ENCODE measurements at regions not wholly inside any gene's neighbourhood (a gene's known extent, or its start where the extent isn't known, plus 50 kb on each side); places are given as distances from the start of the nearest gene placed in this dataset.

- no peak for TF ChIP-seq ZFX (IDR thresholded peaks at IDR 0.05; ENCODE audit: borderline replicate concordance)
- no peak for TF ChIP-seq CTCF (IDR thresholded peaks at IDR 0.05)
- H3K27ac ChIP-seq, result no peak overlapping the region
Observed at GRCh38 chr5:2802693-2803365, 51.4 kb upstream of the IRX2 start.

- no peak overlapping the region for H3K27ac ChIP-seq
- TF ChIP-seq CTCF (IDR thresholded peaks at IDR 0.05) (no peak), ZFX (IDR thresholded peaks at IDR 0.05; ENCODE audit: borderline replicate concordance) (no peak)
Observed at GRCh38 chr5:2801577-2802525, 50.4 kb upstream of the IRX2 start.
